IMR-90 (cell line): ENCODE measurements at regions not wholly inside any gene's neighbourhood (a gene's known extent, or its start where the extent isn't known, plus 50 kb on each side); places are given as distances from the start of the nearest gene placed in this dataset.

ENCODE experiments used
- ATAC-seq: fragments of 200-7000 bp; cut with Tn5 transposase; 2 replicates; pipeline ENCODE4 v1.9.1; 2020; ENCODE audit warnings: low read depth, mild to moderate bottlenecking, moderate library complexity
- BruUV-seq: library from RNA; stranded (reverse); fragments of 400-500 nt; replicated peaks from 2 replicates; lab custom pipeline; 2021; lab: Mats Ljungman, UMichigan
- CTCF ChIA-PET: fragments of 300-600 bp; formaldehyde crosslinking; extraction: SDS; loops from one replicate; lab custom pipeline; 2021; ENCODE audit warnings: antibody characterized with exemption; lab: Yijun Ruan, JAX
- POLR2A ChIA-PET: fragments of 300-600 bp; sonication (Branson Sonifier 250); formaldehyde crosslinking; loops from one replicate; lab custom pipeline; 2022; ENCODE audit warnings: antibody characterized with exemption; ENCODE audit not compliant: unreplicated experiment; lab: Charles Lee
- DNase-seq: peaks from one replicate; pipeline ENCODE4 v3.0.0; 2013
- H2AFZ ChIP-seq: replicated peaks from 2 replicates; pipeline ENCODE3; 2013; ENCODE audit warnings: low read length, mild to moderate bottlenecking; ENCODE audit not compliant: poor library complexity
- H2AK5ac ChIP-seq: 2 replicates; pipeline ENCODE4 v1.6.1; 2013; ENCODE audit warnings: low read depth, low read length, inconsistent platforms
- H2AK9ac ChIP-seq: replicated peaks from 2 replicates; pipeline ENCODE3; 2013; ENCODE audit warnings: mild to moderate bottlenecking, low read depth, low read length, moderate library complexity; ENCODE audit not compliant: poor library complexity
- H2BK120ac ChIP-seq: 2 replicates; pipeline ENCODE4 v1.6.1; 2013; ENCODE audit warnings: low read depth, low read length, inconsistent platforms
- H2BK15ac ChIP-seq: 3 replicates; pipeline ENCODE4 v1.6.1; 2013; ENCODE audit warnings: low read depth, low read length, inconsistent platforms
- H2BK20ac ChIP-seq: 2 replicates; pipeline ENCODE4 v1.6.1; 2013; ENCODE audit warnings: low read depth, mild to moderate bottlenecking, inconsistent platforms, low read length, moderate library complexity
- H2BK5ac ChIP-seq: 2 replicates; pipeline ENCODE4 v1.6.1; 2013; ENCODE audit warnings: mild to moderate bottlenecking, low read depth, low read length, inconsistent platforms; ENCODE audit not compliant: poor library complexity, severe bottlenecking
- H3K14ac ChIP-seq: replicated peaks from 2 replicates; pipeline ENCODE4 v1.6.1; 2013; ENCODE audit warnings: low read depth, low read length, inconsistent platforms
- H3K18ac ChIP-seq: 2 replicates; pipeline ENCODE4 v1.6.1; 2013; ENCODE audit warnings: low read depth, low read length, control low read depth
- H3K23ac ChIP-seq: 2 replicates; pipeline ENCODE4 v1.6.1; 2013; ENCODE audit warnings: low read depth, low read length, inconsistent platforms
- H3K27ac ChIP-seq: 2 replicates; pipeline ENCODE4 v1.5.1; 2013; ENCODE audit warnings: mild to moderate bottlenecking, control low read depth, low read length; ENCODE audit not compliant: insufficient read depth
- H3K27me3 ChIP-seq: 2 replicates; pipeline ENCODE4 v1.6.1; 2013; ENCODE audit warnings: low read length; ENCODE audit not compliant: control insufficient read depth, insufficient read depth
- H3K36me3 ChIP-seq: 2 replicates; pipeline ENCODE4 v1.6.1; 2013; ENCODE audit warnings: low read length, mixed read lengths; ENCODE audit not compliant: control insufficient read depth, insufficient read depth
- H3K4ac ChIP-seq: 2 replicates; pipeline ENCODE4 v1.6.1; 2013; ENCODE audit warnings: low read depth, low read length, inconsistent platforms
- H3K4me1 ChIP-seq: 2 replicates; pipeline ENCODE4 v1.6.1; 2013; ENCODE audit warnings: low read length, mixed read lengths; ENCODE audit not compliant: control insufficient read depth, insufficient read depth
- H3K4me2 ChIP-seq: 2 replicates; pipeline ENCODE4 v1.6.1; 2013; ENCODE audit warnings: low read depth, mild to moderate bottlenecking, control low read depth, low read length, moderate library complexity
- H3K4me3 ChIP-seq: 2 replicates; pipeline ENCODE4 v1.5.1; 2013; ENCODE audit warnings: low read depth, mild to moderate bottlenecking, control low read depth, low read length, moderate library complexity; ENCODE audit not compliant: insufficient read depth
- H3K56ac ChIP-seq: 2 replicates; pipeline ENCODE4 v1.6.1; 2013; ENCODE audit warnings: low read length, inconsistent platforms; ENCODE audit not compliant: insufficient read depth; ENCODE audit errors: extremely low read depth
- H3K79me1 ChIP-seq, 2 experiments: 2 replicates each; pipeline ENCODE4 v1.6.1; 2013; ENCODE audit warnings: low read length in 2 of 2, inconsistent platforms in 1 of 2, low read depth in 1 of 2
- H3K9ac ChIP-seq: 2 replicates; pipeline ENCODE4 v1.6.1; 2013; ENCODE audit warnings: low read depth, low read length, control low read depth
- H3K9me1 ChIP-seq: 2 replicates; pipeline ENCODE4 v1.6.1; 2013; ENCODE audit warnings: low read length, inconsistent platforms; ENCODE audit not compliant: insufficient read depth
- H3K9me3 ChIP-seq: 2 replicates; pipeline ENCODE4 v1.6.1; 2013; ENCODE audit warnings: low read length; ENCODE audit not compliant: control insufficient read depth, insufficient read depth
- H4K20me1 ChIP-seq: 2 replicates; pipeline ENCODE4 v1.6.1; 2013; ENCODE audit warnings: low read length, inconsistent platforms; ENCODE audit not compliant: insufficient read depth
- H4K5ac ChIP-seq: 2 replicates; pipeline ENCODE4 v1.6.1; 2013; ENCODE audit warnings: mild to moderate bottlenecking, low read depth, low read length, control low read depth
- H4K8ac ChIP-seq, 2 experiments: 2 replicates each; pipeline ENCODE4 v1.6.1; 2013; ENCODE audit warnings: low read depth in 2 of 2, low read length in 2 of 2, control low read depth in 1 of 2, inconsistent platforms in 1 of 2
- H4K91ac ChIP-seq: 2 replicates; pipeline ENCODE4 v1.6.1; 2013; ENCODE audit warnings: low read depth, low read length, inconsistent platforms; ENCODE audit not compliant: insufficient read depth
- BHLHE40 ChIP-seq: fragments of 150-350 bp; IDR thresholded peaks from 2 replicates; pipeline ENCODE4 v1.6.1; 2016; ENCODE audit warnings: mild to moderate bottlenecking, low read depth, low read length
- CEBPB ChIP-seq: IDR thresholded peaks from 2 replicates; pipeline ENCODE4 v1.6.1; 2012; ENCODE audit warnings: low read depth, low read length, improper control_type of control experiment
- CHD1 ChIP-seq: IDR thresholded peaks from 2 replicates; pipeline ENCODE4 v1.6.1; 2012; ENCODE audit warnings: low read depth, low read length, improper control_type of control experiment
- ELK1 ChIP-seq: fragments of 150-350 bp; IDR thresholded peaks from 2 replicates; pipeline ENCODE4 v1.6.1; 2016; ENCODE audit warnings: low read depth, mild to moderate bottlenecking, low read length, moderate library complexity, borderline replicate concordance
- FOS ChIP-seq: fragments of 150-350 bp; IDR thresholded peaks from 2 replicates; pipeline ENCODE4 v1.6.1; 2016; ENCODE audit warnings: low read depth, low read length
- MAFK ChIP-seq: IDR thresholded peaks from 2 replicates; pipeline ENCODE4 v1.6.1; 2012; ENCODE audit warnings: low read depth, low read length, improper control_type of control experiment
- MAZ ChIP-seq: IDR thresholded peaks from 2 replicates; pipeline ENCODE4 v1.6.1; 2012; ENCODE audit warnings: low read depth, mild to moderate bottlenecking, low read length, improper control_type of control experiment, moderate library complexity, borderline replicate concordance
- MXI1 ChIP-seq: IDR thresholded peaks from 2 replicates; pipeline ENCODE4 v1.6.1; 2012; ENCODE audit warnings: low read depth, mild to moderate bottlenecking, low read length, moderate library complexity, borderline replicate concordance
- NFE2L2 ChIP-seq: fragments of 150-350 bp; IDR thresholded peaks from 2 replicates; pipeline ENCODE4 v1.6.1; 2016; ENCODE audit warnings: low read depth, mild to moderate bottlenecking, low read length
- POLR2A ChIP-seq: IDR thresholded peaks from 2 replicates; pipeline ENCODE4 v1.6.1; 2012; ENCODE audit warnings: mild to moderate bottlenecking, low read depth, low read length
- RAD21 ChIP-seq: IDR thresholded peaks from 2 replicates; pipeline ENCODE4 v1.6.1; 2012; ENCODE audit warnings: low read length, improper control_type of control experiment
- RCOR1 ChIP-seq: IDR thresholded peaks from 2 replicates; pipeline ENCODE4 v1.6.1; 2012; ENCODE audit warnings: mild to moderate bottlenecking, low read length, improper control_type of control experiment; ENCODE audit not compliant: insufficient replicate concordance
- RFX5 ChIP-seq: IDR thresholded peaks from 2 replicates; pipeline ENCODE4 v1.8.0; 2012; ENCODE audit warnings: low read depth, mild to moderate bottlenecking, low read length, moderate library complexity
- SMC3 ChIP-seq: fragments of 150-350 bp; IDR thresholded peaks from 2 replicates; pipeline ENCODE4 v1.6.1; 2016; ENCODE audit warnings: low read depth, mild to moderate bottlenecking, antibody characterized with exemption, low read length, moderate library complexity
- WGBS, 2 experiments: methylation state at CpG; one replicate each; pipeline versions ENCODE4 v1.1.5 to v1.1.7; 2013; ENCODE audit warnings: missing lambda C conversion rate in 2 of 2; ENCODE audit not compliant: insufficient read length in 1 of 2; ENCODE audit errors: extremely low coverage in 2 of 2; 5-methylcytosine and 5-hydroxymethylcytosine counted together
- dilution Hi-C: fragments of 300-500 bp; cut with HindIII; formaldehyde crosslinking; loops from one replicate; pipeline ENCODE4 v1.14.3; 2018; ENCODE audit warnings: low sequenced_read_pairs; ENCODE audit not compliant: unreplicated experiment
- in situ Hi-C: fragments of 300-500 bp; cut with MboI; formaldehyde crosslinking; loops from 3 replicates; pipeline ENCODE4 v1.14.3; 2019; ENCODE audit warnings: low sequenced_read_pairs, inconsistent platforms, mixed read lengths
- intact Hi-C: fragments of 100-400 bp; cut with micrococcal nuclease; formaldehyde crosslinking; loops from 2 replicates; pipeline ENCODE4 v1.10.0; 2022
- TF ChIP-seq, protein P1 (sequence below): fragments of 150-350 bp; IDR thresholded peaks from 2 replicates; pipeline ENCODE4 v1.6.1; 2017; ENCODE audit warnings: mild to moderate bottlenecking, antibody characterized with exemption, low read length, low read depth
- TF ChIP-seq, protein P2 (sequence below): conservative IDR thresholded peaks from 2 replicates; pipeline ENCODE4 v1.5.1; 2012; ENCODE audit warnings: mild to moderate bottlenecking, low read depth, low read length, improper control_type of control experiment

DNA sequence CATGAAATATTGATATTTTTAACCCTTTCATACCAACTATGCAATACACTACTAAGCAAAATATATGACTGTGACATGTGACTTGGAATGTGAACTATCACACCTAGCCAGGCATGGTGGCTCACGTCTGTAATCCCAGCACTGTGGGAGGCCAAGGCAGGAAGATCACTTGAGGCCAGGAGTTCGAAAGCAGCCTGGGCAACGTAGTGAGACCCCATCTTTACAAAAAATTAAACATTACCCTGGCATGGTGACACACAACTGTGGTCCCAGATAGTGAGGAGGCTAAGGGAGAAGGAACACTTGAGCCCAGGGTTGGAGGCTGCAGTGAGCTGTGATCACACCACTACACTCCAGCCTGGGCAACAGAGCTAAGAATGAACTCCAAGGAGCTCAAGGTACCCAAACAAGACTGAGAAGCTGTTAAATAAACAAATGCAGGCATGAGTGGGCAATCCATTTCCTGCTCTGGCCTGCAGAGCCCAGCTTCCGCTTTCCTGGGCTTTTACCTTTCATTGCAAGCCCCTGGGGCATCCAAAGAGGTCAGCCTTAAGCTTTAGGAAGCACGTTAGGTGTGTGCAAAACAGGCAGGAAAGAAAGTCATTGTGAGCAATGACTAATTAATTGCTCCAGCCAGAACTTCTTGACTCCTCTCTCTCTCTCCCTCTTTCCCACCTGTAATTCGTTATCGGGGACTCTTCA lies 162.1 kb upstream of the FOXK1 start:
- ATAC-seq (no peak), DNase-seq (no peak)
- Histone ChIP-seq H2BK15ac (no peak overlapping the region), H2BK20ac (no peak overlapping the region), H3K9me3 (0 out of 2 replicates have a peak, but pooled peaks cover 3% of the 10 kb centered on the region), H3K27me3 (no peaks in the 10 kb centered on the region), H2AK9ac (no peak overlapping the region), H4K20me1 (no peaks in the 10 kb centered on the region), H2AK5ac (no peak overlapping the region), H3K79me1 (no peaks in the 10 kb centered on the region), H3K4me2 (no peak overlapping the region), H3K23ac (no peak overlapping the region), H2BK5ac (no peak overlapping the region), H4K91ac (no peak overlapping the region), H4K8ac (no peak overlapping the region), H3K9ac (no peak overlapping the region), H3K56ac (no peak overlapping the region), H3K36me3 (no peaks in the 10 kb centered on the region), H4K5ac (no peak overlapping the region), H2BK120ac (no peak overlapping the region), H3K9me1 (no peaks in the 10 kb centered on the region), H3K4me1 (no peaks in the 10 kb centered on the region), H3K27ac (no peak overlapping the region), H3K4me3 (no peak overlapping the region), H3K18ac (no peak overlapping the region), H2AFZ (no peak overlapping the region), H3K14ac (no peak overlapping the region), H3K4ac (no peak overlapping the region)
- dilution Hi-C loops = no loop called here
- WGBS, 2 experiments = no CpG with 5 or more reads among the region's 7 CpGs
- POLR2A ChIA-PET = no interaction called here
- intact Hi-C loops = no loop called here
- TF ChIP-seq NFE2L2 (no peak), POLR2A (no peak), MAZ (no peak), ELK1 (no peak), SMC3 (no peak), MXI1 (no peak), CEBPB (no peak), CHD1 (no peak), FOS (no peak), RFX5 (no peak), MAFK (no peak), RAD21 (no peak), BHLHE40 (no peak), RCOR1 (no peak)
- TF ChIP-seq, protein P1, sequence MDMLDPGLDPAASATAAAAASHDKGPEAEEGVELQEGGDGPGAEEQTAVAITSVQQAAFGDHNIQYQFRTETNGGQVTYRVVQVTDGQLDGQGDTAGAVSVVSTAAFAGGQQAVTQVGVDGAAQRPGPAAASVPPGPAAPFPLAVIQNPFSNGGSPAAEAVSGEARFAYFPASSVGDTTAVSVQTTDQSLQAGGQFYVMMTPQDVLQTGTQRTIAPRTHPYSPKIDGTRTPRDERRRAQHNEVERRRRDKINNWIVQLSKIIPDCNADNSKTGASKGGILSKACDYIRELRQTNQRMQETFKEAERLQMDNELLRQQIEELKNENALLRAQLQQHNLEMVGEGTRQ = no peak
- TF ChIP-seq, protein P2, sequence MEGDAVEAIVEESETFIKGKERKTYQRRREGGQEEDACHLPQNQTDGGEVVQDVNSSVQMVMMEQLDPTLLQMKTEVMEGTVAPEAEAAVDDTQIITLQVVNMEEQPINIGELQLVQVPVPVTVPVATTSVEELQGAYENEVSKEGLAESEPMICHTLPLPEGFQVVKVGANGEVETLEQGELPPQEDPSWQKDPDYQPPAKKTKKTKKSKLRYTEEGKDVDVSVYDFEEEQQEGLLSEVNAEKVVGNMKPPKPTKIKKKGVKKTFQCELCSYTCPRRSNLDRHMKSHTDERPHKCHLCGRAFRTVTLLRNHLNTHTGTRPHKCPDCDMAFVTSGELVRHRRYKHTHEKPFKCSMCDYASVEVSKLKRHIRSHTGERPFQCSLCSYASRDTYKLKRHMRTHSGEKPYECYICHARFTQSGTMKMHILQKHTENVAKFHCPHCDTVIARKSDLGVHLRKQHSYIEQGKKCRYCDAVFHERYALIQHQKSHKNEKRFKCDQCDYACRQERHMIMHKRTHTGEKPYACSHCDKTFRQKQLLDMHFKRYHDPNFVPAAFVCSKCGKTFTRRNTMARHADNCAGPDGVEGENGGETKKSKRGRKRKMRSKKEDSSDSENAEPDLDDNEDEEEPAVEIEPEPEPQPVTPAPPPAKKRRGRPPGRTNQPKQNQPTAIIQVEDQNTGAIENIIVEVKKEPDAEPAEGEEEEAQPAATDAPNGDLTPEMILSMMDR = no peak
- CTCF ChIA-PET = interaction anchor here (0.5 kb wide), 1 partner anchor 14 kb away, joined by 3 read pairs; no protein-coding TSS in a partner anchor
- BruUV-seq = no TSS peak
- in situ Hi-C loops = no loop called here
